ENCODE measurements at regions not wholly inside any gene's neighbourhood (a gene's known extent, or its start where the extent isn't known, plus 50 kb on each side); places are given as distances from the start of the nearest gene placed in this dataset.

- TF ChIP-seq CTCF (IDR thresholded peaks at IDR 0.05), result no peak
- no peak for TF ChIP-seq ZFX (IDR thresholded peaks at IDR 0.05; ENCODE audit: borderline replicate concordance)
Measured at GRCh38 chr15:89405494-89405893, 70.9 kb upstream of the POLG start.

Measured in 22Rv1 (cell line).